GM12878 (cell line): ENCODE measurements at regions not wholly inside any gene's neighbourhood (a gene's known extent, or its start where the extent isn't known, plus 50 kb on each side); places are given as distances from the start of the nearest gene placed in this dataset.

Source experiments
- ATAC-seq: fragments of 200-7000 bp; cut with Tn5 transposase; 3 replicates; pipeline ENCODE4 v1.9.1; 2020; ENCODE audit warnings: mild to moderate bottlenecking, moderate library complexity
- BruUV-seq: library from RNA; stranded (reverse); fragments of 400-500 nt; replicated peaks from 2 replicates; lab custom pipeline; 2021; lab: Mats Ljungman, UMichigan
- CTCF ChIA-PET: fragments of 300-600 bp; sonication (Branson Sonifier 250); formaldehyde crosslinking; extraction: SDS; loops from one replicate; lab custom pipeline; 2021; ENCODE audit warnings: inconsistent platforms; lab: Yijun Ruan, JAX
- POLR2A ChIA-PET: fragments of 350-600 bp; formaldehyde crosslinking; extraction: SDS; loops from one replicate; lab custom pipeline; 2021; ENCODE audit warnings: inconsistent platforms; lab: Charles Lee
- RAD21 ChIA-PET: fragments of 300-600 bp; sonication (Branson Sonifier 250); formaldehyde crosslinking; loops from one replicate; lab custom pipeline; 2023; ENCODE audit warnings: antibody characterized with exemption; ENCODE audit not compliant: unreplicated experiment; lab: Charles Lee
- SMC1A ChIA-PET: fragments of 300-600 bp; sonication (Branson Sonifier 250); formaldehyde crosslinking; loops from one replicate; lab custom pipeline; 2023; ENCODE audit not compliant: unreplicated experiment, uncharacterized antibody; lab: Charles Lee
- DNase-seq: peaks from one replicate; pipeline ENCODE4 v3.0.0-alpha.2; 2011; ENCODE audit warnings: low read depth, low spot score
- FAIRE-seq: peaks from 3 replicates; lab custom pipeline; 2011; peaks lifted over from hg19 to GRCh38; lab: Jason Lieb, UNC
- H2AFZ ChIP-seq: 2 replicates; pipeline ENCODE4 v1.6.0; 2011; ENCODE audit warnings: low read depth, low read length, control low read depth; ENCODE audit not compliant: control insufficient read depth
- H3K27ac ChIP-seq: 2 replicates; pipeline ENCODE4 v1.5.1; 2011; ENCODE audit warnings: control low read depth; ENCODE audit not compliant: control insufficient read depth, insufficient read depth
- H3K27me3 ChIP-seq, 2 experiments: replicated peaks in 1 of 2; 2 replicates each; pipeline versions ENCODE4 v1.6.0 to v1.6.1; 2011; ENCODE audit warnings: low read length in 1 of 2; ENCODE audit not compliant: control insufficient read depth in 2 of 2, insufficient read depth in 2 of 2
- H3K36me3 ChIP-seq, 2 experiments: 2 replicates each; pipeline ENCODE4 v1.5.1; 2011; ENCODE audit warnings: low read length in 1 of 2; ENCODE audit not compliant: control insufficient read depth in 2 of 2, insufficient read depth in 2 of 2
- H3K4me1 ChIP-seq: 2 replicates; pipeline ENCODE4 v1.6.1; 2011; ENCODE audit warnings: mild to moderate bottlenecking, low read length, moderate library complexity, mixed read lengths; ENCODE audit not compliant: control insufficient read depth, insufficient read depth
- H3K4me2 ChIP-seq: 2 replicates; pipeline ENCODE4 v1.6.0; 2011; ENCODE audit warnings: control low read depth; ENCODE audit not compliant: control insufficient read depth, insufficient read depth
- H3K4me3 ChIP-seq: fragments of 200-600 bp; sonication (generic); 2 replicates; pipeline ENCODE4 v1.5.1; 2016
- H3K79me2 ChIP-seq: 2 replicates; pipeline ENCODE4 v1.6.0; 2011; ENCODE audit warnings: low read length; ENCODE audit not compliant: control insufficient read depth, insufficient read depth
- H3K9ac ChIP-seq: 2 replicates; pipeline ENCODE4 v1.8.0; 2011; ENCODE audit warnings: low read length, control low read depth, mixed read lengths; ENCODE audit not compliant: control insufficient read depth, insufficient read depth
- H3K9me3 ChIP-seq: replicated peaks from 3 replicates; pipeline ENCODE4 v1.5.1; 2011; ENCODE audit warnings: mild to moderate bottlenecking, low read length; ENCODE audit not compliant: control insufficient read depth, insufficient read depth
- H4K20me1 ChIP-seq: 2 replicates; pipeline ENCODE4 v1.6.0; 2011; ENCODE audit not compliant: control insufficient read depth, insufficient read depth
- CREB1 ChIP-seq: IDR thresholded peaks from 2 replicates; pipeline ENCODE4 v1.6.1; 2012; ENCODE audit warnings: low read depth, mild to moderate bottlenecking, inconsistent platforms
- ETV6 ChIP-seq, 2 experiments: fragments of 450-650 bp in 1 of 2; IDR thresholded peaks in 1 of 2; conservative IDR thresholded peaks in 1 of 2; 2 replicates each; pipeline ENCODE4 v1.6.1; 2014; ENCODE audit warnings: antibody characterized with exemption in 1 of 2, borderline replicate concordance in 1 of 2, low read depth in 1 of 2, mild to moderate bottlenecking in 1 of 2, moderate library complexity in 1 of 2
- HDGF ChIP-seq: fragments of 450-650 bp; IDR thresholded peaks from 2 replicates; pipeline ENCODE4 v1.6.1; 2016; ENCODE audit warnings: antibody characterized with exemption
- KAT2A ChIP-seq: conservative IDR thresholded peaks from 2 replicates; pipeline ENCODE4 v1.6.1; 2011; ENCODE audit warnings: low read depth, low read length; ENCODE audit not compliant: control insufficient read depth
- PAX8 ChIP-seq: fragments of 450-650 bp; IDR thresholded peaks from 2 replicates; pipeline ENCODE4 v1.6.1; 2017; ENCODE audit warnings: mild to moderate bottlenecking, moderate library complexity
- RELA ChIP-seq: fragments of 450-650 bp; IDR thresholded peaks from 2 replicates; pipeline ENCODE4 v1.8.0; 2014; ENCODE audit warnings: borderline replicate concordance; ENCODE audit not compliant: partially characterized antibody
- SREBF2 ChIP-seq: IDR thresholded peaks from 2 replicates; pipeline ENCODE4 v1.6.1; 2012; ENCODE audit warnings: mild to moderate bottlenecking, low read length
- STAT1 ChIP-seq: fragments of 450-650 bp; conservative IDR thresholded peaks from 2 replicates; pipeline ENCODE4 v1.6.1; 2014; ENCODE audit warnings: antibody characterized with exemption, mild to moderate bottlenecking
- TAF1 ChIP-seq: IDR thresholded peaks from 2 replicates; pipeline ENCODE4 v1.6.1; 2011; ENCODE audit warnings: mild to moderate bottlenecking, low read depth, low read length, borderline replicate concordance
- WGBS: methylation state at CpG from one replicate; pipeline ENCODE4 v1.1.6; 2016; ENCODE audit warnings: low lambda C conversion rate; ENCODE audit not compliant: insufficient replicate concordance, insufficient coverage; ENCODE audit errors: missing lambda C conversion rate; 5-methylcytosine and 5-hydroxymethylcytosine counted together
- in situ Hi-C: fragments of 300-500 bp; cut with MboI; formaldehyde crosslinking; loops from 9 replicates; pipeline ENCODE4 v1.14.3; 2018; ENCODE audit warnings: mixed read lengths
- intact Hi-C: fragments of 100-400 bp; cut with micrococcal nuclease; formaldehyde crosslinking; loops from one replicate; pipeline ENCODE4 v1.14.2; 2022; ENCODE audit not compliant: unreplicated experiment

GRCh38 chr11:47912843-47913437 lies 64.8 kb upstream of the NUP160 start:
- Histone ChIP-seq H3K36me3 (no peaks in the 10 kb centered on the region), H3K79me2 (no peaks in the 10 kb centered on the region), H3K4me1 (peaks cover 12% of the 10 kb centered on the region), H3K9ac (no peak overlapping the region), H2AFZ (no peak overlapping the region), H3K27ac (no peak overlapping the region), H3K4me2 (no peak overlapping the region), H3K4me3 (no peak overlapping the region), H3K27me3 (no peaks in the 10 kb centered on the region), H4K20me1 (no peaks in the 10 kb centered on the region), H3K9me3 (no peaks in the 10 kb centered on the region)
- FAIRE-seq: no peak
- BruUV-seq: no TSS peak
- ChIA-PET POLR2A (interaction anchor here (0.7 kb wide), 2 partner anchors 22 to 60 kb away, joined by 4 to 5 read pairs; no protein-coding TSS in a partner anchor), CTCF (no interaction called here), RAD21 (interaction anchor here (0.5 kb wide), 1 partner anchor 84 kb away, joined by 3 read pairs; no protein-coding TSS in a partner anchor), SMC1A (no interaction called here)
- intact Hi-C loops: no loop called here
- ATAC-seq: no peak
- 42% methylated on average over 6 of the region's 6 CpGs for WGBS
- TF ChIP-seq STAT1 (no peak), ETV6 (conservative IDR thresholded peaks at IDR 0.05 in 1 of 2, IDR thresholded peaks at IDR 0.05 in 1 of 2; ENCODE audit: borderline replicate concordance in 1 of 2, low read depth in 1 of 2) (no peak), KAT2A (no peak), TAF1 (no peak), CREB1 (no peak), PAX8 (no peak), HDGF (no peak), RELA (no peak), SREBF2 (no peak)
- in situ Hi-C loops: no loop called here
- no peak for DNase-seq
